GM12865 (cell line): ENCODE measurements at regions not wholly inside any gene's neighbourhood (a gene's known extent, or its start where the extent isn't known, plus 50 kb on each side); places are given as distances from the start of the nearest gene placed in this dataset.

Experiments
- DNase-seq: peaks from one replicate; pipeline ENCODE4 v3.0.0; 2010; ENCODE audit warnings: low read depth
- H3K4me3 ChIP-seq: 2 replicates; pipeline ENCODE4 v1.5.1; 2011; ENCODE audit warnings: mild to moderate bottlenecking, low read depth, low read length, control low read depth
- CTCF ChIP-seq: IDR thresholded peaks from 2 replicates; pipeline ENCODE4 v1.5.1; 2011; ENCODE audit warnings: low read length, control low read depth, low read depth, inconsistent platforms; ENCODE audit not compliant: insufficient read depth; ENCODE audit errors: missing control alignments

GRCh38 chr9:75824816-75825568 is 65.5 kb upstream of the PCSK5 start:
- no peak for DNase-seq
- TF ChIP-seq CTCF, result no peak
- no peak overlapping the region for H3K4me3 ChIP-seq

GRCh38 chr9:75826314-75826713 is 64.2 kb upstream of the PCSK5 start:
- no peak overlapping the region for H3K4me3 ChIP-seq
- DNase-seq, result no peak
- no peak for TF ChIP-seq CTCF

GRCh38 chr9:75830303-75830702 is 60.2 kb upstream of the PCSK5 start:
- H3K4me3 ChIP-seq, result no peak overlapping the region
- TF ChIP-seq CTCF, result no peak
- no peak for DNase-seq

GRCh38 chr9:75833778-75834177 is 56.7 kb upstream of the PCSK5 start:
- H3K4me3 ChIP-seq, result no peak overlapping the region
- no peak for DNase-seq
- no peak for TF ChIP-seq CTCF

GRCh38 chr9:75834878-75835277 is 55.6 kb upstream of the PCSK5 start:
- no peak overlapping the region for H3K4me3 ChIP-seq
- DNase-seq, result no peak
- TF ChIP-seq CTCF, result no peak
